Activated CD4-positive, alpha-beta T cell treated with anti-CD3 and anti-CD28 coated beads for 4 hours (primary cell): ENCODE measurements at regions not wholly inside any gene's neighbourhood (a gene's known extent, or its start where the extent isn't known, plus 50 kb on each side); places are given as distances from the start of the nearest gene placed in this dataset.

ENCODE experiments used
- DNase-seq, 2 donors: peaks; one replicate each; pipeline ENCODE4 v3.0.0-alpha.2; 2020

- DNase-seq = no peak
These were observed 851.6 kb upstream of the SALL3 start for GRCh38 chr18:78128004-78128403.

GRCh38 chr18:78129260-78129659, 850.4 kb upstream of the SALL3 start:
- no peak for DNase-seq

- no peak for DNase-seq
These were observed 849.1 kb upstream of the SALL3 start for GRCh38 chr18:78130232-78131195.

- DNase-seq = no peak
These were observed 845.9 kb upstream of the SALL3 start for GRCh38 chr18:78133729-78134128.

- no peak for DNase-seq
These were observed 842.6 kb upstream of the SALL3 start for GRCh38 chr18:78136986-78137385.

GRCh38 chr18:78138983-78139496, 840.6 kb upstream of the SALL3 start:
- no peak for DNase-seq

- DNase-seq = no peak
These were observed 839.3 kb upstream of the SALL3 start for GRCh38 chr18:78140294-78140693.

GRCh38 chr18:78144669-78145068, 834.9 kb upstream of the SALL3 start:
- no peak for DNase-seq

- no peak for DNase-seq
These were observed 834.5 kb upstream of the SALL3 start for GRCh38 chr18:78145096-78145495.

GRCh38 chr18:78146136-78147085, 833.2 kb upstream of the SALL3 start:
- DNase-seq = no peak

- DNase-seq = no peak
These were observed 829.0 kb upstream of the SALL3 start for GRCh38 chr18:78150590-78150989.

- no peak for DNase-seq
These were observed 828.4 kb upstream of the SALL3 start for GRCh38 chr18:78151234-78151633.

GRCh38 chr18:78151948-78152725, 827.5 kb upstream of the SALL3 start:
- no peak for DNase-seq

GRCh38 chr18:78153362-78153761, 826.3 kb upstream of the SALL3 start:
- no peak for DNase-seq

- no peak for DNase-seq
These were observed 825.2 kb upstream of the SALL3 start for GRCh38 chr18:78154444-78154843.

- no peak for DNase-seq
These were observed 824.8 kb upstream of the SALL3 start for GRCh38 chr18:78154853-78155252.

- DNase-seq = no peak
These were observed 823.2 kb upstream of the SALL3 start for GRCh38 chr18:78156466-78156865.

- no peak for DNase-seq
These were observed 820.7 kb upstream of the SALL3 start for GRCh38 chr18:78158943-78159342.

GRCh38 chr18:78159397-78159796, 820.2 kb upstream of the SALL3 start:
- DNase-seq = no peak

- no peak for DNase-seq
These were observed 818.5 kb upstream of the SALL3 start for GRCh38 chr18:78160961-78161656.

- DNase-seq = no peak
These were observed 814.1 kb upstream of the SALL3 start for GRCh38 chr18:78165525-78165924.

GRCh38 chr18:78168526-78168925, 811.1 kb upstream of the SALL3 start:
- no peak for DNase-seq
